HCT116 (cell line): ENCODE measurements at regions not wholly inside any gene's neighbourhood (a gene's known extent, or its start where the extent isn't known, plus 50 kb on each side); places are given as distances from the start of the nearest gene placed in this dataset.

Source experiments
- ATAC-seq: fragments of 200-7000 bp; cut with Tn5 transposase; 2 replicates; pipeline ENCODE4 v1.9.1; 2020; ENCODE audit warnings: mild to moderate bottlenecking, moderate library complexity
- BruUV-seq: library from RNA; stranded (reverse); fragments of 400-500 nt; replicated peaks from 2 replicates; lab custom pipeline; 2021; lab: Mats Ljungman, UMichigan
- CTCF ChIA-PET: fragments of 300-600 bp; sonication (Branson Sonifier 250); formaldehyde crosslinking; loops from one replicate; lab custom pipeline; 2021; ENCODE audit warnings: antibody characterized with exemption; lab: Charles Lee
- POLR2A ChIA-PET: fragments of 300-600, 350-600 bp; sonication (Branson Sonifier 250); formaldehyde crosslinking; loops from one replicate; lab custom pipeline; 2021; ENCODE audit warnings: antibody characterized with exemption; lab: Charles Lee
- RAD21 ChIA-PET, 2 experiments: fragments of 300-600 bp; sonication (Branson Sonifier 250); formaldehyde crosslinking; loops; one replicate each; lab custom pipeline; 2023; ENCODE audit warnings: low total read pairs in 2 of 2; ENCODE audit not compliant: uncharacterized antibody in 2 of 2, unreplicated experiment in 2 of 2, low non-redundant PET in 1 of 2; lab: Charles Lee
- DNase-seq: peaks from one replicate; pipeline ENCODE4 v3.0.0-alpha.2; 2010; ENCODE audit warnings: low read depth, low spot score
- H2AFZ ChIP-seq: fragments of 200-600 bp; shearing (Covaris generic), sonication (generic); 2 replicates; pipeline ENCODE4 v1.6.1; 2017; ENCODE audit warnings: low read depth, mixed run types, mixed read lengths, antibody characterized with exemption, low read length; ENCODE audit not compliant: poor library complexity, severe bottlenecking
- H3K27ac ChIP-seq: 2 replicates; pipeline ENCODE4 v1.5.1; 2012; ENCODE audit warnings: low read depth, low read length
- H3K27me3 ChIP-seq: fragments of 200-600 bp; sonication (generic); 2 replicates; pipeline ENCODE4 v1.6.1; 2016; ENCODE audit warnings: mixed run types, low read length, mixed read lengths; ENCODE audit not compliant: insufficient read depth
- H3K36me3 ChIP-seq, 2 experiments: fragments of 200-500 bp in 1 of 2; fragments of 200-600 bp in 1 of 2; sonication (Bioruptor generic) in 1 of 2; sonication (generic) in 1 of 2; 2 replicates each; pipeline versions ENCODE4 v1.5.1 to v1.6.1; 2014 to 2016; ENCODE audit warnings: low read length in 2 of 2, inconsistent platforms in 1 of 2, mixed read lengths in 1 of 2, mixed run types in 1 of 2; ENCODE audit not compliant: insufficient read depth in 2 of 2, control insufficient read depth in 1 of 2
- H3K4me1 ChIP-seq, 2 experiments: fragments of 200-600 bp in 1 of 2; sonication (generic) in 1 of 2; 2 replicates each; pipeline versions ENCODE4 v1.5.1 to v1.6.1; 2012 to 2017; ENCODE audit warnings: low read length in 2 of 2, inconsistent platforms in 1 of 2, mild to moderate bottlenecking in 1 of 2, mixed read lengths in 1 of 2, mixed run types in 1 of 2, moderate library complexity in 1 of 2; ENCODE audit not compliant: insufficient read depth in 2 of 2, control insufficient read depth in 1 of 2
- H3K4me2 ChIP-seq: fragments of 200-600 bp; sonication (generic); 2 replicates; pipeline ENCODE4 v1.6.1; 2017; ENCODE audit warnings: mixed run types, low read length, mixed read lengths
- H3K4me3 ChIP-seq, 2 experiments: fragments of 200-600 bp in 1 of 2; sonication (generic) in 1 of 2; replicated peaks in 1 of 2; 2 replicates each; pipeline ENCODE4 v1.5.1; 2011 to 2016; ENCODE audit warnings: low read length in 2 of 2, control low read depth in 1 of 2, low read depth in 1 of 2, mild to moderate bottlenecking in 1 of 2, mixed read lengths in 1 of 2, mixed run types in 1 of 2
- H3K79me2 ChIP-seq: fragments of 200-600 bp; sonication (generic); 2 replicates; pipeline ENCODE4 v1.6.1; 2017; ENCODE audit warnings: mild to moderate bottlenecking, mixed run types, low read length, moderate library complexity, mixed read lengths; ENCODE audit not compliant: insufficient read depth
- H3K9ac ChIP-seq: fragments of 200-600 bp; sonication (generic); 2 replicates; pipeline ENCODE4 v1.6.1; 2016; ENCODE audit warnings: low read length, mixed read lengths
- H3K9me2 ChIP-seq: fragments of 200-600 bp; sonication (generic), shearing (Covaris generic); 2 replicates; pipeline ENCODE4 v1.6.1; 2017; ENCODE audit warnings: mixed run types, mild to moderate bottlenecking, moderate library complexity; ENCODE audit not compliant: insufficient read depth
- H3K9me3 ChIP-seq, 2 experiments: fragments of 200-500 bp in 1 of 2; fragments of 200-600 bp in 1 of 2; sonication (Bioruptor generic) in 1 of 2; sonication (generic) in 1 of 2; 2 replicates each; pipeline ENCODE4 v1.6.1; 2014 to 2017; ENCODE audit warnings: low read length in 2 of 2, mixed read lengths in 2 of 2, inconsistent platforms in 1 of 2, low read depth in 1 of 2, mild to moderate bottlenecking in 1 of 2, mixed run types in 1 of 2, moderate library complexity in 1 of 2; ENCODE audit not compliant: control insufficient read depth in 1 of 2, insufficient read depth in 1 of 2
- H4K20me1 ChIP-seq: fragments of 200-600 bp; sonication (generic), shearing (Covaris generic); 2 replicates; pipeline ENCODE4 v1.6.1; 2017; ENCODE audit warnings: mixed run types, mild to moderate bottlenecking, moderate library complexity; ENCODE audit not compliant: insufficient read depth
- ATF3 ChIP-seq: IDR thresholded peaks from 2 replicates; pipeline ENCODE4 v1.6.1; 2012
- CBX3 ChIP-seq: IDR thresholded peaks from 2 replicates; pipeline ENCODE4 v1.6.1; 2012; ENCODE audit warnings: low read depth
- CEBPB ChIP-seq: IDR thresholded peaks from 2 replicates; pipeline ENCODE4 v1.6.1; 2012; ENCODE audit warnings: low read depth
- EGR1 ChIP-seq: IDR thresholded peaks from 2 replicates; pipeline ENCODE4 v1.6.1; 2012; ENCODE audit warnings: low read depth
- ELF1 ChIP-seq: IDR thresholded peaks from 2 replicates; pipeline ENCODE4 v1.6.1; 2012; ENCODE audit warnings: low read depth, borderline replicate concordance
- EZH2 ChIP-seq: fragments of 200-600 bp; sonication (generic); IDR thresholded peaks from 2 replicates; pipeline ENCODE4 v1.6.1; 2017; ENCODE audit warnings: antibody characterized with exemption, mixed run types
- FOSL1 ChIP-seq: IDR thresholded peaks from 2 replicates; pipeline ENCODE4 v1.6.1; 2012; ENCODE audit warnings: low read depth
- RAD21 ChIP-seq: IDR thresholded peaks from 2 replicates; pipeline ENCODE4 v1.6.1; 2012; ENCODE audit warnings: low read depth, mild to moderate bottlenecking
- SIN3A ChIP-seq: IDR thresholded peaks from 2 replicates; pipeline ENCODE4 v1.6.1; 2012; ENCODE audit warnings: low read depth
- TCF7L2 ChIP-seq: IDR thresholded peaks from 2 replicates; pipeline ENCODE4 v1.7.0; 2011; ENCODE audit warnings: borderline replicate concordance, inconsistent platforms; ENCODE audit not compliant: insufficient read depth, insufficient read length; ENCODE audit errors: extremely low read depth
- YY1 ChIP-seq: IDR thresholded peaks from 2 replicates; pipeline ENCODE4 v1.6.1; 2011; ENCODE audit warnings: low read length, low read depth, moderate library complexity, mild to moderate bottlenecking; ENCODE audit not compliant: insufficient replicate concordance; ENCODE audit errors: extremely low read depth
- ZFX ChIP-seq: fragments of 450-650 bp; IDR thresholded peaks from 2 replicates; pipeline ENCODE4 v1.6.1; 2017
- ZNF274 ChIP-seq: fragments of 200-500 bp; sonication (Bioruptor generic); IDR thresholded peaks from 2 replicates; pipeline ENCODE4 v1.6.1; 2014; ENCODE audit warnings: mild to moderate bottlenecking, low read depth, low read length, inconsistent platforms
- intact Hi-C: fragments of 100-400 bp; cut with micrococcal nuclease; formaldehyde crosslinking; loops from 2 replicates; pipeline ENCODE4 v1.10.0; 2022
- TF ChIP-seq, protein P1 (sequence below): IDR thresholded peaks from 2 replicates; pipeline ENCODE4 v1.6.1; 2012; ENCODE audit warnings: low read depth

DNA sequence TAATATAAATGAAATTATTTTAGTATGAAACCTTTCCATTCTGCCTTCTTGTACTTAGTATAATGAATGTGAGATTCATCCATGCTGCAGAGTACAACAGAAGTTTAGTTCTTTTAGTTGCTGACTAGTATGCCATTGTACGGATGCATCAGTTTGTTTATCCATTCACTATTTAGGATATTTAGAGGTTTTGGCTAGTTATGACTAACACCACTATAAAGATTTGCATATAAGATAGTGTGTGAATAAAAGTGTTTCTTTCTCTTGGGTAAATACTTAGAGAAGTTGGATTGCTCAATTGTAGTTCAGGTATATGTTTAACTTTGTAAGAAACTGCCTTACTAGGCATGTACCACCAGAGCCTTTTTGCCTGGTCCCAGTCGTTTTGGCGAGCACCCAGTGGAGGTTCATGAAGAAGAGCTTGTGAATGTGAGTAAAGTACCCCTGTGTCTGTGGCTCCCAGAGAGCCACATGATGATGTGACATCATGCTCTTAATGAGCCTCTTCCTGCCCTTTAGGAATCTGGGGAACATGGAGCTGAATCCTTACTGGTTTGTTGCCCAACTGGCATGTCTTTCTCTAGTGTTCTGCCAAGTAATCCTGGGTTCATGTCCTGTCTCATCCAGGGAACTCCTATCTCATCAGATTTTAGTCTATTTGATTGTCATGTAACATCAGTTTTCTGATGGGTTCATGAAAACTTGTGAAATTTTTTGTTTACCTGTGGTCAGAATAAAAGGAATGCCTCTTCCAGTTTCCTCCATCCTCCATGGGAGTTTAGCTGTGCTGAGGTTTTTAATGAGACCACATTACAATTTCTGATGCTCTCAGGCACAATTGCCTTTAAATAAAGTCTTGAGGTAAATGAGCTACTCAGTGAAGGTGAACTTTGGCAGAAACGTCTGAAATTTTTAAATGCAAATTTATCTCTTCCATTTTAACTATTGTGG lies 234.8 kb downstream of the CASP12 start (continued):
- TF ChIP-seq, protein P1, sequence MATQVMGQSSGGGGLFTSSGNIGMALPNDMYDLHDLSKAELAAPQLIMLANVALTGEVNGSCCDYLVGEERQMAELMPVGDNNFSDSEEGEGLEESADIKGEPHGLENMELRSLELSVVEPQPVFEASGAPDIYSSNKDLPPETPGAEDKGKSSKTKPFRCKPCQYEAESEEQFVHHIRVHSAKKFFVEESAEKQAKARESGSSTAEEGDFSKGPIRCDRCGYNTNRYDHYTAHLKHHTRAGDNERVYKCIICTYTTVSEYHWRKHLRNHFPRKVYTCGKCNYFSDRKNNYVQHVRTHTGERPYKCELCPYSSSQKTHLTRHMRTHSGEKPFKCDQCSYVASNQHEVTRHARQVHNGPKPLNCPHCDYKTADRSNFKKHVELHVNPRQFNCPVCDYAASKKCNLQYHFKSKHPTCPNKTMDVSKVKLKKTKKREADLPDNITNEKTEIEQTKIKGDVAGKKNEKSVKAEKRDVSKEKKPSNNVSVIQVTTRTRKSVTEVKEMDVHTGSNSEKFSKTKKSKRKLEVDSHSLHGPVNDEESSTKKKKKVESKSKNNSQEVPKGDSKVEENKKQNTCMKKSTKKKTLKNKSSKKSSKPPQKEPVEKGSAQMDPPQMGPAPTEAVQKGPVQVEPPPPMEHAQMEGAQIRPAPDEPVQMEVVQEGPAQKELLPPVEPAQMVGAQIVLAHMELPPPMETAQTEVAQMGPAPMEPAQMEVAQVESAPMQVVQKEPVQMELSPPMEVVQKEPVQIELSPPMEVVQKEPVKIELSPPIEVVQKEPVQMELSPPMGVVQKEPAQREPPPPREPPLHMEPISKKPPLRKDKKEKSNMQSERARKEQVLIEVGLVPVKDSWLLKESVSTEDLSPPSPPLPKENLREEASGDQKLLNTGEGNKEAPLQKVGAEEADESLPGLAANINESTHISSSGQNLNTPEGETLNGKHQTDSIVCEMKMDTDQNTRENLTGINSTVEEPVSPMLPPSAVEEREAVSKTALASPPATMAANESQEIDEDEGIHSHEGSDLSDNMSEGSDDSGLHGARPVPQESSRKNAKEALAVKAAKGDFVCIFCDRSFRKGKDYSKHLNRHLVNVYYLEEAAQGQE: no peak
- no peak for TF ChIP-seq CEBPB
- TF ChIP-seq ZNF274: no peak
- no peak for TF ChIP-seq ATF3
- no peak for TF ChIP-seq ELF1
- no peak for TF ChIP-seq YY1
- TF ChIP-seq SIN3A: no peak
- no peak for TF ChIP-seq EZH2
- TF ChIP-seq ZFX: no peak

GRCh38 chr11:104661901-104662300 lies 236.4 kb downstream of the CASP12 start:
- no peaks in the 10 kb centered on the region for H4K20me1 ChIP-seq
- no peaks in the 10 kb centered on the region for H3K79me2 ChIP-seq
- H3K4me1 ChIP-seq: no peaks in the 10 kb centered on the region
- intact Hi-C loops: no loop called here
- POLR2A ChIA-PET: no interaction called here
- no peak overlapping the region for H3K27ac ChIP-seq
- H3K36me3 ChIP-seq: no peaks in the 10 kb centered on the region
- H2AFZ ChIP-seq: no peak overlapping the region
- no peak overlapping the region for H3K4me3 ChIP-seq
- TF ChIP-seq EGR1 (no peak), FOSL1 (no peak), ZFX (no peak), RAD21 (no peak), CBX3 (no peak), ZNF274 (no peak), ELF1 (no peak), TCF7L2 (no peak)
- TF ChIP-seq, protein P1: no peak
- TF ChIP-seq, all 23 proteins: peak for 0
- no peak for ATAC-seq
- ChIA-PET CTCF (no interaction called here), RAD21 (no interaction called here)
- H3K9me2 ChIP-seq: no peaks in the 10 kb centered on the region
- H3K27me3 ChIP-seq: no peaks in the 10 kb centered on the region
- no TSS peak for BruUV-seq
- DNase-seq: no peak
- H3K4me2 ChIP-seq: no peak overlapping the region
- H3K9ac ChIP-seq: no peak overlapping the region
- no peaks in the 10 kb centered on the region for H3K9me3 ChIP-seq
